Fibroblast of lung (primary cell): ENCODE measurements at regions not wholly inside any gene's neighbourhood (a gene's known extent, or its start where the extent isn't known, plus 50 kb on each side); places are given as distances from the start of the nearest gene placed in this dataset.

ENCODE experiments used
- DNase-seq, 2 donors: peaks; one replicate each; pipeline versions ENCODE4 v3.0.0 to v3.0.0-alpha.2; 2010; ENCODE audit warnings: low read depth in 2 of 2
- H2AFZ ChIP-seq: 2 replicates; pipeline ENCODE4 v1.5.1; 2012; ENCODE audit warnings: low read length, control low read depth, inconsistent platforms
- H3K27ac ChIP-seq: 2 replicates; pipeline ENCODE4 v1.5.1; 2011; ENCODE audit warnings: low read length, control low read depth; ENCODE audit not compliant: insufficient read depth
- H3K27me3 ChIP-seq: 2 replicates; pipeline ENCODE4 v1.5.1; 2011; ENCODE audit warnings: mild to moderate bottlenecking, low read length; ENCODE audit not compliant: control insufficient read depth, insufficient read depth
- H3K36me3 ChIP-seq: 2 replicates; pipeline ENCODE4 v1.5.1; 2011; ENCODE audit warnings: low read length; ENCODE audit not compliant: control insufficient read depth, insufficient read depth
- H3K4me1 ChIP-seq: 2 replicates; pipeline ENCODE4 v1.5.1; 2011; ENCODE audit warnings: low read length; ENCODE audit not compliant: control insufficient read depth, insufficient read depth; ENCODE audit errors: extremely low read depth
- H3K4me2 ChIP-seq: 2 replicates; pipeline ENCODE4 v1.5.1; 2011; ENCODE audit warnings: low read length, control low read depth; ENCODE audit not compliant: insufficient read depth; ENCODE audit errors: extremely low read depth
- H3K4me3 ChIP-seq, 4 experiments: fragments of 200-600 bp in 1 of 4; sonication (generic) in 1 of 4; replicated peaks in 1 of 4; 2 replicates each; pipeline ENCODE4 v1.5.1; 2011 to 2016; ENCODE audit warnings: low read length in 4 of 4, low read depth in 3 of 4, mild to moderate bottlenecking in 3 of 4, control low read depth in 2 of 4, inconsistent platforms in 1 of 4, mixed read lengths in 1 of 4; ENCODE audit not compliant: insufficient read depth in 1 of 4; ENCODE audit errors: control extremely low read depth in 1 of 4
- H3K79me2 ChIP-seq: 2 replicates; pipeline ENCODE4 v1.5.1; 2012; ENCODE audit warnings: mild to moderate bottlenecking, low read length, inconsistent platforms; ENCODE audit not compliant: control insufficient read depth, insufficient read depth
- H3K9ac ChIP-seq: 2 replicates; pipeline ENCODE4 v1.5.1; 2011; ENCODE audit warnings: mild to moderate bottlenecking, low read length, control low read depth; ENCODE audit not compliant: insufficient read depth
- H3K9me3 ChIP-seq: 2 replicates; pipeline ENCODE4 v1.5.1; 2012; ENCODE audit warnings: low read depth, low read length; ENCODE audit not compliant: control insufficient read depth, insufficient read depth
- H4K20me1 ChIP-seq: 2 replicates; pipeline ENCODE4 v1.5.1; 2011; ENCODE audit warnings: low read length; ENCODE audit not compliant: control insufficient read depth, insufficient read depth; ENCODE audit errors: extremely low read depth
- EZH2 ChIP-seq: IDR thresholded peaks from 2 replicates; pipeline ENCODE4 v1.5.1; 2012; ENCODE audit warnings: low read length, control low read depth, mild to moderate bottlenecking; ENCODE audit errors: missing control alignments
- TF ChIP-seq, protein P1 (sequence below), 2 donors: IDR thresholded peaks in 1 of 2; conservative IDR thresholded peaks in 1 of 2; 1 replicate in 1 of 2; 2 replicates in 1 of 2; pipeline ENCODE4 v1.5.1; 2011 to 2012; ENCODE audit warnings: low read length in 2 of 2, control low read depth in 1 of 2, inconsistent platforms in 1 of 2, low read depth in 1 of 2, mild to moderate bottlenecking in 1 of 2

DNA sequence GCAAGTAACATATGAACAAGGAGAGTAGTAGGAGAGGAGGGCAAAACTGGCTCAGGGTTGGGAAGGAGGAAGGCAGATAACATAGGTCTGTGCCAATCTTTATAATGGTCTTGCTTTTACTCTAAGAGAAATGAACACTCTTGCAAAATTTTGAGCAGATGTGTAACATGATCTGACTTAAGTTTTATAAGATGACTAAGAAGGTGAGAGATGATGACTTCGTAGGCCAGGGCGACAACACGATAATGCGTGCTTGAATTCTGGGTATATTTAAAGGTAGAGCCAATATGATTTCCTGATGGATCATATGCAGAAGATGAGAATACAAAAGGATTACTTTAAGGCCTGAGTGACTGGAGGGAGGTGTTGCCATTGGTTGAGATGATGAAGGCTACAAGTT, 265.4 kb upstream of the KCNMB2 start:
- H3K4me2 ChIP-seq, result no peak overlapping the region
- peak in 1 of 2 donors; percentile 19 for DNase-seq
- no peak overlapping the region for H3K4me3 ChIP-seq
- H3K79me2 ChIP-seq, result no peaks in the 10 kb centered on the region
- no peaks in the 10 kb centered on the region for H3K36me3 ChIP-seq
- TF ChIP-seq, protein P1, sequence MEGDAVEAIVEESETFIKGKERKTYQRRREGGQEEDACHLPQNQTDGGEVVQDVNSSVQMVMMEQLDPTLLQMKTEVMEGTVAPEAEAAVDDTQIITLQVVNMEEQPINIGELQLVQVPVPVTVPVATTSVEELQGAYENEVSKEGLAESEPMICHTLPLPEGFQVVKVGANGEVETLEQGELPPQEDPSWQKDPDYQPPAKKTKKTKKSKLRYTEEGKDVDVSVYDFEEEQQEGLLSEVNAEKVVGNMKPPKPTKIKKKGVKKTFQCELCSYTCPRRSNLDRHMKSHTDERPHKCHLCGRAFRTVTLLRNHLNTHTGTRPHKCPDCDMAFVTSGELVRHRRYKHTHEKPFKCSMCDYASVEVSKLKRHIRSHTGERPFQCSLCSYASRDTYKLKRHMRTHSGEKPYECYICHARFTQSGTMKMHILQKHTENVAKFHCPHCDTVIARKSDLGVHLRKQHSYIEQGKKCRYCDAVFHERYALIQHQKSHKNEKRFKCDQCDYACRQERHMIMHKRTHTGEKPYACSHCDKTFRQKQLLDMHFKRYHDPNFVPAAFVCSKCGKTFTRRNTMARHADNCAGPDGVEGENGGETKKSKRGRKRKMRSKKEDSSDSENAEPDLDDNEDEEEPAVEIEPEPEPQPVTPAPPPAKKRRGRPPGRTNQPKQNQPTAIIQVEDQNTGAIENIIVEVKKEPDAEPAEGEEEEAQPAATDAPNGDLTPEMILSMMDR (conservative IDR thresholded peaks at IDR 0.05 in 1 of 2, IDR thresholded peaks at IDR 0.05 in 1 of 2; ENCODE audit: low read depth in 1 of 2, low read length in 2 of 2), result no peak
- no peak for TF ChIP-seq EZH2
- no peak overlapping the region for H3K27ac ChIP-seq
- no peak overlapping the region for H3K9ac ChIP-seq
- no peak overlapping the region for H2AFZ ChIP-seq
- H3K9me3 ChIP-seq, result no peaks in the 10 kb centered on the region
- H3K4me1 ChIP-seq, result no peaks in the 10 kb centered on the region
- no peaks in the 10 kb centered on the region for H3K27me3 ChIP-seq
- no peaks in the 10 kb centered on the region for H4K20me1 ChIP-seq

DNA sequence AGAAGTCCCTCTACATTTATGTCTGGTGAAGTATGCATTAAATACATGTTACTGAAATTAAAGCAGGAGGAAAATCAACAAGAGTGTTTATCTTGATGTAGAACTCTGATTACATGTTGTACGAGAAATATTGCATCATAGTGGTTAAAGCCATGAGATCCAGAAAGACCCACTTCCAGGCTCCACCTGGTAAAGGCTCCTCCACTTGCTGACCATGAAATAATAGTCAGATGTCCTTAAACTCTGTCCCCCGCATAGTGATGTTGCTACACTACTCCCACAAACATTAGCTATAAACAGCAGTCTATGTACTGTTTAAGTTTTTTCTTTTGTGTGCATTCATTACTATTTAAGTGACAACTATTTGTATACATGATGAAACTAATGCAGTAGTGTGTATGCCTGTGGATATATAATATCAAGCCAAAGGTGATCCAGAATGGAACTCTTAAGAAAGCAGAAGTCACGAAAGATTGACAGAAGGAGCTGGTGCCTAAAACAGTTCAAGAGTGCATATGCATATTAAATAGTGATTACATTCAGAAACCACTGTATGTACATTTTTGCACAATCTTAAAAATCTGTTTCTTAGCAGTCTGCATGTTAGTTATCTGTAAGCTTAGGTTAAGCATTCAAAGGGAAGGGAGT, 264.4 kb upstream of the KCNMB2 start:
- Histone ChIP-seq H3K27me3 (no peaks in the 10 kb centered on the region), H2AFZ (no peak overlapping the region), H3K27ac (no peak overlapping the region), H3K9me3 (no peaks in the 10 kb centered on the region), H4K20me1 (no peaks in the 10 kb centered on the region), H3K4me2 (no peak overlapping the region), H3K36me3 (no peaks in the 10 kb centered on the region), H3K4me3 (no peak overlapping the region), H3K4me1 (no peaks in the 10 kb centered on the region), H3K79me2 (no peaks in the 10 kb centered on the region), H3K9ac (no peak overlapping the region)
- DNase-seq, result peak in 1 of 2 donors; percentile 47
- TF ChIP-seq, protein P1 (conservative IDR thresholded peaks at IDR 0.05 in 1 of 2, IDR thresholded peaks at IDR 0.05 in 1 of 2; ENCODE audit: low read depth in 1 of 2, low read length in 2 of 2), result no peak
- TF ChIP-seq EZH2, result no peak

GRCh38 chr3:178272841-178273240, 263.4 kb upstream of the KCNMB2 start:
- Histone ChIP-seq H3K4me3 (no peak overlapping the region), H4K20me1 (no peaks in the 10 kb centered on the region), H2AFZ (no peak overlapping the region), H3K9ac (no peak overlapping the region), H3K4me2 (no peak overlapping the region), H3K4me1 (no peaks in the 10 kb centered on the region), H3K27ac (no peak overlapping the region), H3K79me2 (no peaks in the 10 kb centered on the region), H3K9me3 (no peaks in the 10 kb centered on the region), H3K36me3 (no peaks in the 10 kb centered on the region), H3K27me3 (no peaks in the 10 kb centered on the region)
- TF ChIP-seq EZH2, result no peak
- TF ChIP-seq, protein P1 (conservative IDR thresholded peaks at IDR 0.05 in 1 of 2, IDR thresholded peaks at IDR 0.05 in 1 of 2; ENCODE audit: low read depth in 1 of 2, low read length in 2 of 2), result no peak
- no peak for DNase-seq
